GM12878 (cell line): ENCODE measurements at regions not wholly inside any gene's neighbourhood (a gene's known extent, or its start where the extent isn't known, plus 50 kb on each side); places are given as distances from the start of the nearest gene placed in this dataset.

Source experiments
- ATAC-seq: fragments of 200-7000 bp; cut with Tn5 transposase; 3 replicates; pipeline ENCODE4 v1.9.1; 2020; ENCODE audit warnings: mild to moderate bottlenecking, moderate library complexity
- BruUV-seq: library from RNA; stranded (reverse); fragments of 400-500 nt; replicated peaks from 2 replicates; lab custom pipeline; 2021; lab: Mats Ljungman, UMichigan
- CTCF ChIA-PET: fragments of 300-600 bp; sonication (Branson Sonifier 250); formaldehyde crosslinking; extraction: SDS; loops from one replicate; lab custom pipeline; 2021; ENCODE audit warnings: inconsistent platforms; lab: Yijun Ruan, JAX
- POLR2A ChIA-PET: fragments of 350-600 bp; formaldehyde crosslinking; extraction: SDS; loops from one replicate; lab custom pipeline; 2021; ENCODE audit warnings: inconsistent platforms; lab: Charles Lee
- RAD21 ChIA-PET: fragments of 300-600 bp; sonication (Branson Sonifier 250); formaldehyde crosslinking; loops from one replicate; lab custom pipeline; 2023; ENCODE audit warnings: antibody characterized with exemption; ENCODE audit not compliant: unreplicated experiment; lab: Charles Lee
- SMC1A ChIA-PET: fragments of 300-600 bp; sonication (Branson Sonifier 250); formaldehyde crosslinking; loops from one replicate; lab custom pipeline; 2023; ENCODE audit not compliant: unreplicated experiment, uncharacterized antibody; lab: Charles Lee
- DNase-seq: peaks from one replicate; pipeline ENCODE4 v3.0.0-alpha.2; 2011; ENCODE audit warnings: low read depth, low spot score
- FAIRE-seq: peaks from 3 replicates; lab custom pipeline; 2011; peaks lifted over from hg19 to GRCh38; lab: Jason Lieb, UNC
- H2AFZ ChIP-seq: 2 replicates; pipeline ENCODE4 v1.6.0; 2011; ENCODE audit warnings: low read depth, low read length, control low read depth; ENCODE audit not compliant: control insufficient read depth
- H3K27ac ChIP-seq: 2 replicates; pipeline ENCODE4 v1.5.1; 2011; ENCODE audit warnings: control low read depth; ENCODE audit not compliant: control insufficient read depth, insufficient read depth
- H3K27me3 ChIP-seq, 2 experiments: replicated peaks in 1 of 2; 2 replicates each; pipeline versions ENCODE4 v1.6.0 to v1.6.1; 2011; ENCODE audit warnings: low read length in 1 of 2; ENCODE audit not compliant: control insufficient read depth in 2 of 2, insufficient read depth in 2 of 2
- H3K36me3 ChIP-seq, 2 experiments: 2 replicates each; pipeline ENCODE4 v1.5.1; 2011; ENCODE audit warnings: low read length in 1 of 2; ENCODE audit not compliant: control insufficient read depth in 2 of 2, insufficient read depth in 2 of 2
- H3K4me1 ChIP-seq: 2 replicates; pipeline ENCODE4 v1.6.1; 2011; ENCODE audit warnings: mild to moderate bottlenecking, low read length, moderate library complexity, mixed read lengths; ENCODE audit not compliant: control insufficient read depth, insufficient read depth
- H3K4me2 ChIP-seq: 2 replicates; pipeline ENCODE4 v1.6.0; 2011; ENCODE audit warnings: control low read depth; ENCODE audit not compliant: control insufficient read depth, insufficient read depth
- H3K4me3 ChIP-seq: fragments of 200-600 bp; sonication (generic); 2 replicates; pipeline ENCODE4 v1.5.1; 2016
- H3K79me2 ChIP-seq: 2 replicates; pipeline ENCODE4 v1.6.0; 2011; ENCODE audit warnings: low read length; ENCODE audit not compliant: control insufficient read depth, insufficient read depth
- H3K9ac ChIP-seq: 2 replicates; pipeline ENCODE4 v1.8.0; 2011; ENCODE audit warnings: low read length, control low read depth, mixed read lengths; ENCODE audit not compliant: control insufficient read depth, insufficient read depth
- H3K9me3 ChIP-seq: replicated peaks from 3 replicates; pipeline ENCODE4 v1.5.1; 2011; ENCODE audit warnings: mild to moderate bottlenecking, low read length; ENCODE audit not compliant: control insufficient read depth, insufficient read depth
- H4K20me1 ChIP-seq: 2 replicates; pipeline ENCODE4 v1.6.0; 2011; ENCODE audit not compliant: control insufficient read depth, insufficient read depth
- BMI1 ChIP-seq: fragments of 450-650 bp; IDR thresholded peaks from 2 replicates; pipeline ENCODE4 v1.6.1; 2016; ENCODE audit warnings: mild to moderate bottlenecking, moderate library complexity, borderline replicate concordance
- E2F4 ChIP-seq: IDR thresholded peaks from 2 replicates; pipeline ENCODE4 v1.6.1; 2012; ENCODE audit warnings: low read depth, low read length, improper control_type of control experiment
- ESRRA ChIP-seq: IDR thresholded peaks from 2 replicates; pipeline ENCODE4 v1.6.1; 2012; ENCODE audit warnings: mild to moderate bottlenecking, low read length, improper control_type of control experiment
- IKZF2 ChIP-seq, 2 experiments: fragments of 450-650 bp; IDR thresholded peaks; 2 replicates each; pipeline ENCODE4 v1.6.1; 2017; ENCODE audit warnings: mild to moderate bottlenecking in 2 of 2, moderate library complexity in 2 of 2
- MAX ChIP-seq: IDR thresholded peaks from 2 replicates; pipeline ENCODE4 v1.6.1; 2012; ENCODE audit warnings: low read depth, low read length, improper control_type of control experiment
- NBN ChIP-seq: fragments of 450-650 bp; IDR thresholded peaks from 2 replicates; pipeline ENCODE4 v1.6.1; 2016
- PAX8 ChIP-seq: fragments of 450-650 bp; IDR thresholded peaks from 2 replicates; pipeline ENCODE4 v1.6.1; 2017; ENCODE audit warnings: mild to moderate bottlenecking, moderate library complexity
- SIX5 ChIP-seq: IDR thresholded peaks from 2 replicates; pipeline ENCODE4 v1.6.1; 2011; ENCODE audit warnings: mild to moderate bottlenecking, low read depth, low read length, moderate library complexity; ENCODE audit not compliant: severe bottlenecking
- STAT3 ChIP-seq: IDR thresholded peaks from 2 replicates; pipeline ENCODE4 v1.6.1; 2011; ENCODE audit warnings: low read depth, low read length, improper control_type of control experiment
- ZNF592 ChIP-seq: fragments of 450-650 bp; IDR thresholded peaks from 2 replicates; pipeline ENCODE4 v1.6.1; 2017; ENCODE audit warnings: mild to moderate bottlenecking, moderate library complexity
- ZNF622 ChIP-seq: fragments of 450-650 bp; IDR thresholded peaks from 2 replicates; pipeline ENCODE4 v1.6.1; 2017; ENCODE audit warnings: mild to moderate bottlenecking, inconsistent platforms
- ZZZ3 ChIP-seq: IDR thresholded peaks from 2 replicates; pipeline ENCODE4 v1.6.1; 2011; ENCODE audit warnings: low read depth; ENCODE audit not compliant: control insufficient read depth, insufficient read length
- WGBS: methylation state at CpG from one replicate; pipeline ENCODE4 v1.1.6; 2016; ENCODE audit warnings: low lambda C conversion rate; ENCODE audit not compliant: insufficient replicate concordance, insufficient coverage; ENCODE audit errors: missing lambda C conversion rate; 5-methylcytosine and 5-hydroxymethylcytosine counted together
- in situ Hi-C: fragments of 300-500 bp; cut with MboI; formaldehyde crosslinking; loops from 9 replicates; pipeline ENCODE4 v1.14.3; 2018; ENCODE audit warnings: mixed read lengths
- intact Hi-C: fragments of 100-400 bp; cut with micrococcal nuclease; formaldehyde crosslinking; loops from one replicate; pipeline ENCODE4 v1.14.2; 2022; ENCODE audit not compliant: unreplicated experiment

GRCh38 chr12:71071536-71072097, 86.2 kb downstream of the TSPAN8 start:
- ChIA-PET SMC1A (no interaction called here), CTCF (no interaction called here), RAD21 (no interaction called here)

GRCh38 chr12:71070416-71071128, 87.2 kb downstream of the TSPAN8 start:
- Histone ChIP-seq H3K9ac (no peak overlapping the region), H3K9me3 (no peaks in the 10 kb centered on the region), H3K79me2 (no peaks in the 10 kb centered on the region), H3K27me3 (no peaks in the 10 kb centered on the region), H3K27ac (no peak overlapping the region), H4K20me1 (no peaks in the 10 kb centered on the region), H3K36me3 (no peaks in the 10 kb centered on the region), H3K4me3 (no peak overlapping the region), H2AFZ (no peak overlapping the region), H3K4me2 (no peak overlapping the region), H3K4me1 (no peaks in the 10 kb centered on the region)
- 42% methylated on average over 3 of the region's 3 CpGs for WGBS
- in situ Hi-C loops (no loop called here), intact Hi-C loops (no loop called here)
- RAD21 ChIA-PET: no interaction called here
- FAIRE-seq (no peak), DNase-seq (no peak), ATAC-seq (no peak)
- BruUV-seq: no TSS peak
- SMC1A ChIA-PET: no interaction called here
- CTCF ChIA-PET: no interaction called here
- POLR2A ChIA-PET: no interaction called here
- TF ChIP-seq MAX (no peak), BMI1 (no peak), ZNF592 (no peak), NBN (no peak), IKZF2 (IDR thresholded peaks at IDR 0.05) (no peak), E2F4 (no peak), SIX5 (no peak), ZZZ3 (no peak)

More at GRCh38 chr12:71071536-71072097, 86.2 kb downstream of the TSPAN8 start:
- TF ChIP-seq ESRRA (no peak), PAX8 (no peak), ZNF622 (no peak), STAT3 (no peak)
- TF ChIP-seq, all 136 proteins: peak for 0
- H3K36me3 ChIP-seq: no peaks in the 10 kb centered on the region
- FAIRE-seq (no peak), ATAC-seq (no peak), DNase-seq (no peak)
- H3K4me1 ChIP-seq: no peaks in the 10 kb centered on the region
- no peaks in the 10 kb centered on the region for H4K20me1 ChIP-seq
- H3K27me3 ChIP-seq: no peaks in the 10 kb centered on the region
- no peak overlapping the region for H3K4me2 ChIP-seq
- no peaks in the 10 kb centered on the region for H3K79me2 ChIP-seq
- no peaks in the 10 kb centered on the region for H3K9me3 ChIP-seq
- intact Hi-C loops: no loop called here
- in situ Hi-C loops: no loop called here
- 53% methylated on average over 3 of the region's 3 CpGs for WGBS
- H3K27ac ChIP-seq: no peak overlapping the region
- BruUV-seq: no TSS peak
- H2AFZ ChIP-seq: no peak overlapping the region
- no peak overlapping the region for H3K4me3 ChIP-seq
- POLR2A ChIA-PET: no interaction called here
- no peak overlapping the region for H3K9ac ChIP-seq
